Keratinocyte (primary cell): ENCODE measurements at regions not wholly inside any gene's neighbourhood (a gene's known extent, or its start where the extent isn't known, plus 50 kb on each side); places are given as distances from the start of the nearest gene placed in this dataset.

Experiments used
- DNase-seq: peaks from one replicate; pipeline ENCODE4 v3.0.0-alpha.2; 2011; ENCODE audit warnings: low read depth, missing footprints, low spot score
- FAIRE-seq: peaks from 2 replicates; lab custom pipeline; 2011; peaks lifted over from hg19 to GRCh38; lab: Jason Lieb, UNC
- H2AFZ ChIP-seq: 2 replicates; pipeline ENCODE4 v1.6.0; 2012; ENCODE audit warnings: low read length, control low read depth, inconsistent platforms; ENCODE audit not compliant: control insufficient read depth
- H3K27ac ChIP-seq: 2 replicates; pipeline ENCODE4 v1.5.1; 2011; ENCODE audit warnings: low read length; ENCODE audit not compliant: control insufficient read depth, insufficient read depth
- H3K27me3 ChIP-seq: 3 replicates; pipeline ENCODE4 v1.6.0; 2011; ENCODE audit warnings: low read length; ENCODE audit not compliant: control insufficient read depth, insufficient read depth; ENCODE audit errors: extremely low read depth
- H3K36me3 ChIP-seq, 2 experiments: 2 replicates in 1 of 2; 3 replicates in 1 of 2; pipeline ENCODE4 v1.5.1; 2011; ENCODE audit warnings: low read length in 2 of 2, mild to moderate bottlenecking in 1 of 2; ENCODE audit not compliant: control insufficient read depth in 2 of 2, insufficient read depth in 2 of 2; ENCODE audit errors: extremely low read depth in 1 of 2
- H3K4me1 ChIP-seq: 3 replicates; pipeline ENCODE4 v1.5.1; 2011; ENCODE audit warnings: low read length; ENCODE audit not compliant: control insufficient read depth, insufficient read depth; ENCODE audit errors: extremely low read depth
- H3K4me2 ChIP-seq: 3 replicates; pipeline ENCODE4 v1.6.0; 2011; ENCODE audit warnings: low read depth, low read length; ENCODE audit not compliant: control insufficient read depth, insufficient read depth; ENCODE audit errors: extremely low read depth
- H3K4me3 ChIP-seq, 3 experiments: fragments of 200-600 bp in 1 of 3; sonication (generic) in 1 of 3; 2 replicates in 2 of 3; 3 replicates in 1 of 3; pipeline ENCODE4 v1.5.1; 2011 to 2016; ENCODE audit warnings: low read length in 3 of 3, mild to moderate bottlenecking in 3 of 3, control low read depth in 2 of 3, inconsistent platforms in 1 of 3, low read depth in 1 of 3, mixed read lengths in 1 of 3, mixed run types in 1 of 3, moderate library complexity in 1 of 3; ENCODE audit not compliant: control insufficient read depth in 2 of 3, insufficient read depth in 2 of 3; ENCODE audit errors: extremely low read depth in 1 of 3
- H3K79me2 ChIP-seq: 2 replicates; pipeline ENCODE4 v1.6.0; 2012; ENCODE audit warnings: low read length; ENCODE audit not compliant: control insufficient read depth, insufficient read depth
- H3K9ac ChIP-seq: 3 replicates; pipeline ENCODE4 v1.6.0; 2011; ENCODE audit warnings: low read length; ENCODE audit not compliant: control insufficient read depth, insufficient read depth; ENCODE audit errors: extremely low read depth
- H3K9me1 ChIP-seq: 3 replicates; pipeline ENCODE4 v1.6.0; 2011; ENCODE audit warnings: low read length; ENCODE audit not compliant: control insufficient read depth, insufficient read depth; ENCODE audit errors: extremely low read depth
- H3K9me3 ChIP-seq: 2 replicates; pipeline ENCODE4 v1.5.1; 2012; ENCODE audit warnings: low read depth, low read length; ENCODE audit not compliant: control insufficient read depth
- H4K20me1 ChIP-seq: 3 replicates; pipeline ENCODE4 v1.6.0; 2011; ENCODE audit warnings: low read length; ENCODE audit not compliant: control insufficient read depth, insufficient read depth; ENCODE audit errors: extremely low read depth
- EZH2 ChIP-seq: IDR thresholded peaks from one replicate; pipeline ENCODE4 v1.6.1; 2012; ENCODE audit warnings: inconsistent platforms, mild to moderate bottlenecking, low read length, moderate library complexity
- dilution Hi-C: fragments of 300-500 bp; cut with MboI; formaldehyde crosslinking; loops from one replicate; pipeline ENCODE4 v1.7.0; 2020; ENCODE audit warnings: low sequenced_read_pairs; ENCODE audit not compliant: extremely low pct_ligation_motif_present
- small RNA-seq, 3 experiments: library from RNA; depleted of rRNA; stranded (forward); fragments of <200 nt; gene quantifications; one replicate each; pipeline ENCODE3, GENCODE V24; 2012; ENCODE audit warnings: low read depth in 3 of 3, low replicate concordance in 1 of 3; ENCODE audit not compliant: insufficient read length in 3 of 3
- TF ChIP-seq, protein P1 (sequence below), 3 experiments: IDR thresholded peaks in 1 of 3; conservative IDR thresholded peaks in 1 of 3; optimal IDR thresholded peaks in 1 of 3; 2 replicates in 2 of 3; 3 replicates in 1 of 3; pipeline versions ENCODE3 to v1.5.1; 2011; ENCODE audit warnings: low read length in 3 of 3, mild to moderate bottlenecking in 3 of 3, moderate library complexity in 2 of 3, control low read depth in 1 of 3, inconsistent platforms in 1 of 3; ENCODE audit not compliant: insufficient read depth in 2 of 3; ENCODE audit errors: extremely low read depth in 1 of 3

DNA sequence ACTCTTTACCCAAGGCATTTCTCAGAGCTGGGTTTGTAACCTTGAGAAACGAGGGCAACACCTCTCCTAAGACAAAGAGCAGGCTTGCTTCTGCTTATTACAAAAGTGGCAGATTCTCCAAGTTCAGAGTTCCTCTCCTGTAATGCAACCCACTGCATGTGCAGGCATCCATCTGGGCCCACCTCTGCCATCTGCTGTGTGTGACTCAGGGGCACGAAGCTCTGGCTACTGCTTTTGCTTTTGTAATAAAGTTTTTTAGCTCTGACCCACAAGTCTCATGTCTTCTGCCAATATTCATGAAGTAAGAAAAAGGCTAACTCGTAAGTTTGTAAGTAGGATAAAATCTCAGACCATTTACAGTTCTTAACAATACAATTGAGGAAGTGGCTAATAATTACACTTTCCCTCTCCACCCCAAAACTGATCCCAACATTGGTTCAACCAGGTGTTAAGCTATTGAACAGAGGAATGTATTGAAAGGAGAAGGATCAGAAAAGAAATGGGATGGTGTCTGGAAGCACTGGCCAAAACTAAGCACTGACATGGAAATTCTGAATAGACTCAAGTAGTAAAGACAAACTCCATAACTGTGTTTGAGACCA lies 51.7 kb upstream of the SMLR1 start:
- no peak for TF ChIP-seq EZH2
- TF ChIP-seq, protein P1, sequence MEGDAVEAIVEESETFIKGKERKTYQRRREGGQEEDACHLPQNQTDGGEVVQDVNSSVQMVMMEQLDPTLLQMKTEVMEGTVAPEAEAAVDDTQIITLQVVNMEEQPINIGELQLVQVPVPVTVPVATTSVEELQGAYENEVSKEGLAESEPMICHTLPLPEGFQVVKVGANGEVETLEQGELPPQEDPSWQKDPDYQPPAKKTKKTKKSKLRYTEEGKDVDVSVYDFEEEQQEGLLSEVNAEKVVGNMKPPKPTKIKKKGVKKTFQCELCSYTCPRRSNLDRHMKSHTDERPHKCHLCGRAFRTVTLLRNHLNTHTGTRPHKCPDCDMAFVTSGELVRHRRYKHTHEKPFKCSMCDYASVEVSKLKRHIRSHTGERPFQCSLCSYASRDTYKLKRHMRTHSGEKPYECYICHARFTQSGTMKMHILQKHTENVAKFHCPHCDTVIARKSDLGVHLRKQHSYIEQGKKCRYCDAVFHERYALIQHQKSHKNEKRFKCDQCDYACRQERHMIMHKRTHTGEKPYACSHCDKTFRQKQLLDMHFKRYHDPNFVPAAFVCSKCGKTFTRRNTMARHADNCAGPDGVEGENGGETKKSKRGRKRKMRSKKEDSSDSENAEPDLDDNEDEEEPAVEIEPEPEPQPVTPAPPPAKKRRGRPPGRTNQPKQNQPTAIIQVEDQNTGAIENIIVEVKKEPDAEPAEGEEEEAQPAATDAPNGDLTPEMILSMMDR (optimal IDR thresholded peaks at IDR 0.05 in 1 of 3, IDR thresholded peaks at IDR 0.05 in 1 of 3, conservative IDR thresholded peaks at IDR 0.05 in 1 of 3; ENCODE audit: extremely low read depth in 1 of 3, insufficient read depth in 2 of 3, low read length in 3 of 3), result no peak
- no peaks in the 10 kb centered on the region for H3K79me2 ChIP-seq

DNA sequence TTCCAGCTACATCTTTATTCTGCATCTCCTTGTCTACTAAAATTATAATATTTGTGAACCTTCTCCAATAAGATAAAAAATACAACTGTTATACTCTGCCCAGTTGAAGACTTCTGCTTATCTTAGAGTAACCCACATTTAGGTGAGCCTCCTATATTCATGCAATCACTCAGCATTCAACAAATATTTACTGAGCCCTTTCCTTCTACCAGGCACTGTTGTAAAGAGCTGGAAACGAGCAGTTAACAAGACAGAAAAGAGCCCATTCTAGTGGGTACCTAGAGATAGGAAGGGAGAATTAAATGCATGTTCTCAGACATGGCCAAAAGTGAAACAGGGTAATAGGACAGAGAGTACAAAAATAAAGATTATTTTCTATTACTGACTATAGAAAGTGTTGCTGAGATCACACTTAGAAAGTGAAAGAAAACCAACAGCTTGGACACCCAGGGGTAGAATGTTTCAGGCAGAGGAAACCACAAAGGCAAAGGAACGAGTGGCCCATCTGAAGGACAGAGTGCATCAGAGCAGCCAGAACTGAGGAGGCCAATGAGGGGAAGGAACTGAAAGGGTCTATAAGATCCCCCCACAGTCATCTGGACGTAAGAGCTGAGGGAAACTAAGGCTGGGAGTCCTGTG lies 50.8 kb upstream of the SMLR1 start:
- dilution Hi-C loops, result no loop called here
- H3K9me1 ChIP-seq, result no peaks in the 10 kb centered on the region
- no peak overlapping the region for H3K9ac ChIP-seq
- no peaks in the 10 kb centered on the region for H3K9me3 ChIP-seq
- DNase-seq (no peak), FAIRE-seq (no peak)
- no peak overlapping the region for H3K27ac ChIP-seq
- TF ChIP-seq, protein P1 (optimal IDR thresholded peaks at IDR 0.05 in 1 of 3, IDR thresholded peaks at IDR 0.05 in 1 of 3, conservative IDR thresholded peaks at IDR 0.05 in 1 of 3; ENCODE audit: extremely low read depth in 1 of 3, insufficient read depth in 2 of 3, low read length in 3 of 3), result no peak
- TF ChIP-seq EZH2, result no peak
- no peak overlapping the region for H3K4me2 ChIP-seq
- no peak overlapping the region for H2AFZ ChIP-seq
- no peaks in the 10 kb centered on the region for H3K4me1 ChIP-seq
- no peak overlapping the region for H3K4me3 ChIP-seq
- no peaks in the 10 kb centered on the region for H3K27me3 ChIP-seq
- no peaks in the 10 kb centered on the region for H3K79me2 ChIP-seq
- no peaks in the 10 kb centered on the region for H3K36me3 ChIP-seq
- no peaks in the 10 kb centered on the region for H4K20me1 ChIP-seq

More for the DNA sequence above, 51.7 kb upstream of the SMLR1 start:
- Histone ChIP-seq H3K4me1 (no peaks in the 10 kb centered on the region), H2AFZ (no peak overlapping the region), H3K27ac (no peak overlapping the region), H3K9ac (no peak overlapping the region), H3K4me2 (no peak overlapping the region), H4K20me1 (no peaks in the 10 kb centered on the region), H3K4me3 (no peak overlapping the region), H3K9me1 (no peaks in the 10 kb centered on the region), H3K9me3 (no peaks in the 10 kb centered on the region), H3K27me3 (no peaks in the 10 kb centered on the region), H3K36me3 (no peaks in the 10 kb centered on the region)
- dilution Hi-C loops, result no loop called here
- FAIRE-seq (no peak), DNase-seq (no peak)

Small RNA genes in the stretch of these regions (small RNA-seq; reads per million reads assigned to genes)
- 0 reads per million in 3 experiments for gene RF00019
